WTC11 (cell line): ENCODE measurements at regions not wholly inside any gene's neighbourhood (a gene's known extent, or its start where the extent isn't known, plus 50 kb on each side); places are given as distances from the start of the nearest gene placed in this dataset.

Experiments used
- ATAC-seq: fragments of 200-7000 bp; cut with Tn5 transposase; 2 replicates; pipeline ENCODE4 v1.10.0; 2021; ENCODE audit warnings: mild to moderate bottlenecking, moderate library complexity
- CTCF ChIA-PET: fragments of 300-600 bp; sonication (Branson Sonifier 250); formaldehyde crosslinking; loops from one replicate; lab custom pipeline; 2021; ENCODE audit warnings: antibody characterized with exemption; lab: Charles Lee
- POLR2A ChIA-PET: fragments of 350-600 bp; sonication (Branson Sonifier 250); formaldehyde crosslinking; loops from one replicate; lab custom pipeline; 2021; ENCODE audit warnings: antibody characterized with exemption; lab: Charles Lee
- DNase-seq: peaks from one replicate; pipeline ENCODE4 v3.0.0; 2021; ENCODE audit warnings: low spot score
- H3K27ac Mint-ChIP-seq: 2 replicates; pipeline ENCODE4 v1.8.0; 2021; ENCODE audit warnings: mixed read lengths
- H3K27me3 Mint-ChIP-seq: 2 replicates; pipeline ENCODE4 v1.8.0; 2021; ENCODE audit warnings: low read depth, mild to moderate bottlenecking, moderate library complexity, mixed read lengths
- H3K36me3 Mint-ChIP-seq: 2 replicates; pipeline ENCODE4 v1.8.0; 2021; ENCODE audit warnings: mixed read lengths
- H3K4me1 Mint-ChIP-seq: 2 replicates; pipeline ENCODE4 v1.8.0; 2022; ENCODE audit warnings: mixed read lengths
- H3K4me3 Mint-ChIP-seq: 2 replicates; pipeline ENCODE4 v1.8.0; 2021; ENCODE audit warnings: mild to moderate bottlenecking, moderate library complexity, mixed read lengths
- H3K9me3 Mint-ChIP-seq: 2 replicates; pipeline ENCODE4 v1.8.0; 2021; ENCODE audit warnings: mixed read lengths
- KAT7 ChIP-seq: sonication (generic); formaldehyde crosslinking; IDR thresholded peaks from 2 replicates; pipeline ENCODE4 v1.8.1; 2023; ENCODE audit warnings: missing genetic modification reagents, mild to moderate bottlenecking, borderline replicate concordance
- NFE2L1 ChIP-seq: sonication (generic); formaldehyde crosslinking; IDR thresholded peaks from 2 replicates; pipeline ENCODE4 v1.8.1; 2023; ENCODE audit warnings: missing genetic modification reagents
- NFYB ChIP-seq: sonication (generic); formaldehyde crosslinking; conservative IDR thresholded peaks from 2 replicates; pipeline ENCODE4 v1.8.0; 2022; ENCODE audit warnings: low read depth, missing genetic modification reagents
- NR1H2 ChIP-seq: sonication (generic); formaldehyde crosslinking; IDR thresholded peaks from 2 replicates; pipeline ENCODE4 v1.9.0; 2021; ENCODE audit warnings: mild to moderate bottlenecking, moderate library complexity, missing genetic modification reagents
- SMAD4 ChIP-seq: sonication (generic); formaldehyde crosslinking; IDR thresholded peaks from 2 replicates; pipeline ENCODE4 v1.8.0; 2022; ENCODE audit warnings: mild to moderate bottlenecking, missing genetic modification reagents
- TF ChIP-seq, protein P1 (sequence below): fragments of 250-450 bp; sonication (Bioruptor Pico); IDR thresholded peaks from 2 replicates; pipeline ENCODE4 v1.9.0; 2021; ENCODE audit warnings: mild to moderate bottlenecking, borderline replicate concordance
- TF ChIP-seq, protein P2 (sequence below): sonication (generic); formaldehyde crosslinking; IDR thresholded peaks from 2 replicates; pipeline ENCODE4 v1.8.1; 2023; ENCODE audit warnings: mild to moderate bottlenecking, missing genetic modification reagents, borderline replicate concordance
- TF ChIP-seq, protein P3 (sequence below): sonication (generic); formaldehyde crosslinking; IDR thresholded peaks from 2 replicates; pipeline ENCODE4 v1.8.1; 2022; ENCODE audit warnings: mild to moderate bottlenecking, missing genetic modification reagents, moderate library complexity, borderline replicate concordance
- TF ChIP-seq, protein P4 (sequence below): sonication (generic); formaldehyde crosslinking; IDR thresholded peaks from 2 replicates; pipeline ENCODE4 v1.8.0; 2023; ENCODE audit warnings: mild to moderate bottlenecking, missing genetic modification reagents

DNA sequence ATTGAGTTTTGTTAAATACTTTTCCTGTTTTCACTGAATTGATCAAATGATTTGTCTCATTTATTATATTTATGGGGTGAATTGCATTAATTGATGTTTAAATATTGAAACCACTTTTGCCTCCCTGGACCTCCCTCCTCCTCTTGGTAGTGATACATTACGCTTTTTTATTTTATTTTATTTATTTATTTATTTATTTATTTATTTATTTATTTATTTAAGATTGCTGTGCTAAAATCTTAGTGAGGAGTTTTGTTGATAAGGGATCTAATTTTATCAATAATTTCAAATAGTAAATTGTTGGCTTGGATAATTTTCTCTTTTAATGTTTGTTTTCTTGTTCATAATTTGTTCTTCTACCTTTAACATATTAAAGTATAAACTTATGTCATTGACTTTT lies 1281.0 kb upstream of the NXPH2 start (continued):
- TF ChIP-seq, protein P1, sequence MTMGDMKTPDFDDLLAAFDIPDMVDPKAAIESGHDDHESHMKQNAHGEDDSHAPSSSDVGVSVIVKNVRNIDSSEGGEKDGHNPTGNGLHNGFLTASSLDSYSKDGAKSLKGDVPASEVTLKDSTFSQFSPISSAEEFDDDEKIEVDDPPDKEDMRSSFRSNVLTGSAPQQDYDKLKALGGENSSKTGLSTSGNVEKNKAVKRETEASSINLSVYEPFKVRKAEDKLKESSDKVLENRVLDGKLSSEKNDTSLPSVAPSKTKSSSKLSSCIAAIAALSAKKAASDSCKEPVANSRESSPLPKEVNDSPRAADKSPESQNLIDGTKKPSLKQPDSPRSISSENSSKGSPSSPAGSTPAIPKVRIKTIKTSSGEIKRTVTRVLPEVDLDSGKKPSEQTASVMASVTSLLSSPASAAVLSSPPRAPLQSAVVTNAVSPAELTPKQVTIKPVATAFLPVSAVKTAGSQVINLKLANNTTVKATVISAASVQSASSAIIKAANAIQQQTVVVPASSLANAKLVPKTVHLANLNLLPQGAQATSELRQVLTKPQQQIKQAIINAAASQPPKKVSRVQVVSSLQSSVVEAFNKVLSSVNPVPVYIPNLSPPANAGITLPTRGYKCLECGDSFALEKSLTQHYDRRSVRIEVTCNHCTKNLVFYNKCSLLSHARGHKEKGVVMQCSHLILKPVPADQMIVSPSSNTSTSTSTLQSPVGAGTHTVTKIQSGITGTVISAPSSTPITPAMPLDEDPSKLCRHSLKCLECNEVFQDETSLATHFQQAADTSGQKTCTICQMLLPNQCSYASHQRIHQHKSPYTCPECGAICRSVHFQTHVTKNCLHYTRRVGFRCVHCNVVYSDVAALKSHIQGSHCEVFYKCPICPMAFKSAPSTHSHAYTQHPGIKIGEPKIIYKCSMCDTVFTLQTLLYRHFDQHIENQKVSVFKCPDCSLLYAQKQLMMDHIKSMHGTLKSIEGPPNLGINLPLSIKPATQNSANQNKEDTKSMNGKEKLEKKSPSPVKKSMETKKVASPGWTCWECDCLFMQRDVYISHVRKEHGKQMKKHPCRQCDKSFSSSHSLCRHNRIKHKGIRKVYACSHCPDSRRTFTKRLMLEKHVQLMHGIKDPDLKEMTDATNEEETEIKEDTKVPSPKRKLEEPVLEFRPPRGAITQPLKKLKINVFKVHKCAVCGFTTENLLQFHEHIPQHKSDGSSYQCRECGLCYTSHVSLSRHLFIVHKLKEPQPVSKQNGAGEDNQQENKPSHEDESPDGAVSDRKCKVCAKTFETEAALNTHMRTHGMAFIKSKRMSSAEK (CRISPR knock-in tag): no peak
- TF ChIP-seq NFE2L1 (CRISPR knock-in tag) (no peak), NR1H2 (CRISPR knock-in tag) (no peak)
- TF ChIP-seq, protein P2, sequence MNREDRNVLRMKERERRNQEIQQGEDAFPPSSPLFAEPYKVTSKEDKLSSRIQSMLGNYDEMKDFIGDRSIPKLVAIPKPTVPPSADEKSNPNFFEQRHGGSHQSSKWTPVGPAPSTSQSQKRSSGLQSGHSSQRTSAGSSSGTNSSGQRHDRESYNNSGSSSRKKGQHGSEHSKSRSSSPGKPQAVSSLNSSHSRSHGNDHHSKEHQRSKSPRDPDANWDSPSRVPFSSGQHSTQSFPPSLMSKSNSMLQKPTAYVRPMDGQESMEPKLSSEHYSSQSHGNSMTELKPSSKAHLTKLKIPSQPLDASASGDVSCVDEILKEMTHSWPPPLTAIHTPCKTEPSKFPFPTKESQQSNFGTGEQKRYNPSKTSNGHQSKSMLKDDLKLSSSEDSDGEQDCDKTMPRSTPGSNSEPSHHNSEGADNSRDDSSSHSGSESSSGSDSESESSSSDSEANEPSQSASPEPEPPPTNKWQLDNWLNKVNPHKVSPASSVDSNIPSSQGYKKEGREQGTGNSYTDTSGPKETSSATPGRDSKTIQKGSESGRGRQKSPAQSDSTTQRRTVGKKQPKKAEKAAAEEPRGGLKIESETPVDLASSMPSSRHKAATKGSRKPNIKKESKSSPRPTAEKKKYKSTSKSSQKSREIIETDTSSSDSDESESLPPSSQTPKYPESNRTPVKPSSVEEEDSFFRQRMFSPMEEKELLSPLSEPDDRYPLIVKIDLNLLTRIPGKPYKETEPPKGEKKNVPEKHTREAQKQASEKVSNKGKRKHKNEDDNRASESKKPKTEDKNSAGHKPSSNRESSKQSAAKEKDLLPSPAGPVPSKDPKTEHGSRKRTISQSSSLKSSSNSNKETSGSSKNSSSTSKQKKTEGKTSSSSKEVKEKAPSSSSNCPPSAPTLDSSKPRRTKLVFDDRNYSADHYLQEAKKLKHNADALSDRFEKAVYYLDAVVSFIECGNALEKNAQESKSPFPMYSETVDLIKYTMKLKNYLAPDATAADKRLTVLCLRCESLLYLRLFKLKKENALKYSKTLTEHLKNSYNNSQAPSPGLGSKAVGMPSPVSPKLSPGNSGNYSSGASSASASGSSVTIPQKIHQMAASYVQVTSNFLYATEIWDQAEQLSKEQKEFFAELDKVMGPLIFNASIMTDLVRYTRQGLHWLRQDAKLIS (CRISPR knock-in tag): no peak
- TF ChIP-seq, all 79 proteins: peak for 0

DNA sequence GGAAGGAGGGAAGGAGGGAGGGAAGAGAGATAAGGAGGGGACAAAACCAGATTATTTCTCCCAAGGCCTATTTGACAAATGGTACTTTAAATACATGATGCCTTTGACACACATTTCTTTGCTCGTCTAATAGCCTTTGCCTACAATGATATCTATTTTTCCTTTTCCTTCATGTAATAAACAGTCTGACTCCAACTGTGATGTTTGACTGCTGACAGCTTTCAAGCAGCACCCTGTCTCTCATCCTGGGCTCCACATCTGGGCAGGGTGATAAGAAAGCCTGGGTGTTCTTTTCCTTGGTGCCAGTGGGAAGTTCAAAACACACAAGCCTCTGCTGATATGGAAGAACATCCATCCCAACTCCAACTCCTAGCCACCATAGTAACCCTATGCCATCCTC lies 1277.7 kb upstream of the NXPH2 start:
- Mint-ChIP-seq H3K9me3 (0 out of 2 replicates have a peak, but pooled peaks cover 3% of the 10 kb centered on the region), H3K36me3 (no peaks in the 10 kb centered on the region), H3K27me3 (no peaks in the 10 kb centered on the region), H3K4me3 (no peak overlapping the region)
- POLR2A ChIA-PET: no interaction called here
- no peak for DNase-seq
- CTCF ChIA-PET: no interaction called here
- no peak for ATAC-seq
- TF ChIP-seq NFYB (CRISPR knock-in tag) (no peak), SMAD4 (CRISPR knock-in tag) (no peak), KAT7 (CRISPR knock-in tag) (no peak)
- TF ChIP-seq, protein P2 (CRISPR knock-in tag): no peak
- TF ChIP-seq, protein P3, sequence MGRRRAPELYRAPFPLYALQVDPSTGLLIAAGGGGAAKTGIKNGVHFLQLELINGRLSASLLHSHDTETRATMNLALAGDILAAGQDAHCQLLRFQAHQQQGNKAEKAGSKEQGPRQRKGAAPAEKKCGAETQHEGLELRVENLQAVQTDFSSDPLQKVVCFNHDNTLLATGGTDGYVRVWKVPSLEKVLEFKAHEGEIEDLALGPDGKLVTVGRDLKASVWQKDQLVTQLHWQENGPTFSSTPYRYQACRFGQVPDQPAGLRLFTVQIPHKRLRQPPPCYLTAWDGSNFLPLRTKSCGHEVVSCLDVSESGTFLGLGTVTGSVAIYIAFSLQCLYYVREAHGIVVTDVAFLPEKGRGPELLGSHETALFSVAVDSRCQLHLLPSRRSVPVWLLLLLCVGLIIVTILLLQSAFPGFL (CRISPR knock-in tag): no peak
- TF ChIP-seq, protein P4, sequence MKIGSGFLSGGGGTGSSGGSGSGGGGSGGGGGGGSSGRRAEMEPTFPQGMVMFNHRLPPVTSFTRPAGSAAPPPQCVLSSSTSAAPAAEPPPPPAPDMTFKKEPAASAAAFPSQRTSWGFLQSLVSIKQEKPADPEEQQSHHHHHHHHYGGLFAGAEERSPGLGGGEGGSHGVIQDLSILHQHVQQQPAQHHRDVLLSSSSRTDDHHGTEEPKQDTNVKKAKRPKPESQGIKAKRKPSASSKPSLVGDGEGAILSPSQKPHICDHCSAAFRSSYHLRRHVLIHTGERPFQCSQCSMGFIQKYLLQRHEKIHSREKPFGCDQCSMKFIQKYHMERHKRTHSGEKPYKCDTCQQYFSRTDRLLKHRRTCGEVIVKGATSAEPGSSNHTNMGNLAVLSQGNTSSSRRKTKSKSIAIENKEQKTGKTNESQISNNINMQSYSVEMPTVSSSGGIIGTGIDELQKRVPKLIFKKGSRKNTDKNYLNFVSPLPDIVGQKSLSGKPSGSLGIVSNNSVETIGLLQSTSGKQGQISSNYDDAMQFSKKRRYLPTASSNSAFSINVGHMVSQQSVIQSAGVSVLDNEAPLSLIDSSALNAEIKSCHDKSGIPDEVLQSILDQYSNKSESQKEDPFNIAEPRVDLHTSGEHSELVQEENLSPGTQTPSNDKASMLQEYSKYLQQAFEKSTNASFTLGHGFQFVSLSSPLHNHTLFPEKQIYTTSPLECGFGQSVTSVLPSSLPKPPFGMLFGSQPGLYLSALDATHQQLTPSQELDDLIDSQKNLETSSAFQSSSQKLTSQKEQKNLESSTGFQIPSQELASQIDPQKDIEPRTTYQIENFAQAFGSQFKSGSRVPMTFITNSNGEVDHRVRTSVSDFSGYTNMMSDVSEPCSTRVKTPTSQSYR (CRISPR knock-in tag): no peak
- TF ChIP-seq, all 79 proteins: peak for 0
- H3K4me1 Mint-ChIP-seq: peaks cover 8% of the 10 kb centered on the region
- H3K27ac Mint-ChIP-seq: no peak overlapping the region
